Inflammatory macrophage treated with lipopolysaccharide for 1 hour (primary cell): ENCODE measurements at regions not wholly inside any gene's neighbourhood (a gene's known extent, or its start where the extent isn't known, plus 50 kb on each side); places are given as distances from the start of the nearest gene placed in this dataset.
"Not testable (repeated sequence)": the region's sequence is repeated elsewhere in the genome, so short reads cannot be mapped to it uniquely, and the experiment has no call there.

ENCODE experiments used
- DNase-seq, 2 donors: peaks; one replicate each; pipeline ENCODE4 v3.0.0-alpha.2; 2020 to 2022

- no peak for DNase-seq
These were observed 150.0 kb upstream of the APP start for GRCh38 chr21:26320596-26320995.

DNA sequence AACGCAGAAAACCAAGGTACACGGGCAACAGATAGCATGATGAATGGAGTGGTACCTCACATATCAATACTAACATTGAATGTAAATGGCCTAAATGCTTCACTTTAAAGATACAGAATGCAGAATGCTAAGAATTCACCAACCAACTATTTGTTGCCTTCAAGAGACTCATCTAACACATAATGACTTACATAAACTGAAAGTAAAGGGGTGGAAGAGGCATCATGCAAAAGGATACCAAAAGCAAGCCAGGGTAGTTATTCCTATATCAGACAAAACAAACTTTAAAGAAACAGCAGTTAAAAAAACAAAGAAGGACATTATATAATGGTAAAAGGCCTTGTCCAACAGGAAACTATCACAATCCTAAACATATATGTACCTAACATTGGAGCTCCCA is 137.1 kb upstream of the APP start:
- no peak for DNase-seq

DNA sequence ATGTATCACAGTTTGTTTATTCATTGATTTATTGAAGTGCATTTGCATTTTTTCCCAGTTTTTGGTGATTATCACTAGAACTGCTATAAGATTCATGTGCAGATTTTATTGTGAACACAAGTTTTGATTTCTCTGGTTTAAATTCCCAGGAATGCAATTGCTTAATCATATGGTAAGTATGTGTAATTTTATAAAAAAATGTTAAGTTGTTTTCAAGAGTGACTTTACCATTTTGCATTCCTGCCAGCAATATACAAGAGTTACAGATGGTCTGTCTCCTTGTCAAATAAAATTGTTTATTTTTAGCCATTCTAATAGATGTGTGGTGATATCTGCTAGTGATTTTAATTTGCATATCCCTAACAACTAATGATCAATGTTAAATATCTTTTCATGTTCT is 127.3 kb upstream of the APP start:
- DNase-seq, result no peak

GRCh38 chr21:26293141-26293946 is 122.8 kb upstream of the APP start:
- no peak for DNase-seq

GRCh38 chr21:26288026-26288425 is 117.5 kb upstream of the APP start:
- DNase-seq, result no peak

- DNase-seq, result no peak
These were observed 114.0 kb upstream of the APP start for GRCh38 chr21:26284531-26284930.

DNA sequence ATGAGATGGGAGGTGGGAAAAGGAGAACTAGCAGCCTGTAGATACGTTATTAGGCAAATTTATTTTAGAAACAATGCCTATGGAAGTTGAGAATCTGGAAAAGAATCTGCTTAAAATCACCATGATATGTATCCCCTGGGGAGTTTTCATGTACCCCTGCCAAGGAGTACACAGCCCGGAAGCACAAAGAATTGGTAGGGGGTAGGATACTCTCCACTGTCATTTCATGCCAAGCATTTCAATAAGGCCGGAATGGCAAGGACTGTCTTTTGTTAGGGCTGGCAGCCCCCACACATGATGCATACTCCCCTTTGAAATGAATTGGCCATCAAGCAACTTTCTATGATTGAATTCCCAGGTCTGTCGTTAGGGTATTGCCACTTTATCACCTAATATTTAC is 111.5 kb upstream of the APP start:
- DNase-seq, result no peak

- DNase-seq, result no peak
These were observed 110.9 kb upstream of the APP start for GRCh38 chr21:26281506-26281905.

DNA sequence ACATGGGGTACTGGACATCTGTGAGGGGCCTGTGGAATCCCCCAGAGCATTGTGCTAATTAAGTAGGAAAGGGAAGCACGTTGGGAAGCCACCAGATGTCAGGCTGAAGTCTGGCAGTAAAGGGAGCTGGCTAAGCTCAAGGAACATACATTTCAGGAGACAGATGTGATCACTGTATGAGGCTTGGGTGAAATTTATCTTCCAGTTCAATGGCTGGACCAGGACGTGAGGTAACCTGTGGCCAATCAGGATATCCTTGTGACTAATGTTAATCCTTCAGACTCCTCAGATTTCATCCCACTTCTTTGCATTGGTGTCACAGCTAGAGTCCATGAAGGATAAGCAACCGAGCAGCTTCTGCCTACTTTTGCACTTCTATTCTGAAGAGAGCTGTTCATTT is 110.2 kb upstream of the APP start:
- DNase-seq, result no peak

- DNase-seq, result no peak
These were observed 109.6 kb upstream of the APP start for GRCh38 chr21:26280148-26280547.

DNA sequence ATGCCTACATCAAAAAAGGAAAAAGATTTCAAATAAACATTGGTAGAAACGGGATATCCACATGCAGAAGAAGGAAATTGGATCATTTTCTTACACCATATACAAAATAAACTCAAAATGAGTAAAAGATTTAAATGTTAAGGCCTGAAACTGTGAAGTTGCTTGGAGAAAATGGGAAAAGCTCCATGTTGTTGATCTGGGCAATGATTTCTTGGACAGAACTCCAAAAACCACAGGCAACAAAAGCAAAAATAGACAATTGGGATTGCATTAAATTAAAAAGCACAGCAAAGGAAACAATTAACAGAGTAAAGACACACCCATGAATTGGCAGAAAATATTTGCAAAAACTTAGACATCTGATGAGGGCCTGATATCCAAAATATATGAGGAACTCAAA is 105.2 kb upstream of the APP start:
- no peak for DNase-seq

DNA sequence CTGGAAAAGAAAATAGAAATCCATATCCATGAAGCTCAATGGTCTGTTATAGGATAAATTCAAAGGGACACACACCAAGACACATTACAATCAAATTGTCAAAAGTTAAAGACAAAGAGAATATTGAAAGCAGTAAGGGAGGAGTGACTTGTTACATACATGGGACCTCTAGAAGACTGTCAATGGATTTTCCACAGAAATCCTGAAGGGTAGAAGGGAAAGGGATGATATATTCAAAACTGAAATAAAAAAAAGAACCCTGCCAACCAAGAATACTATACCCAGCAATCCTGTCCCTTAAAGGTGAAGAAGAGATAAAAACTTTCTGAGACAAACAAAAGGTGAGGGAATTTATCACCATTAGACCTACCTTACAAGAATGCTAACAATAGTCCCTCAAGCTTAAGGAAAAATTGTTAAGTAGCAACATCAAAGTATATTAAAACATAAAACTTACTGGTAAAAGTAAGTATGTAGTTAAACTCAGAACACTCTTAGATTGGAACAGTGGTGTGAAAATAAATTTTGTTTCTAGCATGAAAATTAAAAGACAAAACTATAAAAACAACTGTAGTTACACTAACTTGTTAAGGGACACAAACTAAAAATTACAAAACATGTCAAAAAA is 103.2 kb upstream of the APP start:
- DNase-seq, result no peak

- DNase-seq, result no peak
These were observed 96.8 kb upstream of the APP start for GRCh38 chr21:26267389-26267788.

- DNase-seq, result no peak
These were observed 75.5 kb upstream of the APP start for GRCh38 chr21:26246073-26246472.

- no peak for DNase-seq
These were observed 74.9 kb upstream of the APP start for GRCh38 chr21:26245428-26245827.

- no peak for DNase-seq
These were observed 68.1 kb upstream of the APP start for GRCh38 chr21:26238646-26239045.

DNA sequence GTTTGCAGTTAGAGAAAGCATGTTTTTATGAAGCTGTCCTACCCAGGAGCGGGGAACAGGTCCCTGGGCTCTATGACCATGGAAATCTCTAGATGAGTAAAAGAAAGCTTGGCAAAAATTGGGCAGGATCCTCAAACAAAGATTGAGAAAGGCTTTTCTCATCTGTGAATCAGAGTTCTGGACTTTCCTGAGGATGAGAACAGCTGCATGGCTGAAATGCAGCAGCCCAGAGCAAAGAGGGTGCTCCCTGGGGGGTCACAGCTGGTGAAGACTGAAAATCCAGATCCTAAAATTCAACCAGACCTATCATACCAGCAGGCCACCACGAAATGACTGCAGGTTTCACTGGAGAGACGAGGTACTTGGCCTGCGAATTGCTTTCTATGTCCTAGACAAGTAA is 65.7 kb upstream of the APP start:
- DNase-seq, result no peak

- not testable (repeated sequence) for DNase-seq
These were observed 62.7 kb upstream of the APP start for GRCh38 chr21:26233297-26233696.

DNA sequence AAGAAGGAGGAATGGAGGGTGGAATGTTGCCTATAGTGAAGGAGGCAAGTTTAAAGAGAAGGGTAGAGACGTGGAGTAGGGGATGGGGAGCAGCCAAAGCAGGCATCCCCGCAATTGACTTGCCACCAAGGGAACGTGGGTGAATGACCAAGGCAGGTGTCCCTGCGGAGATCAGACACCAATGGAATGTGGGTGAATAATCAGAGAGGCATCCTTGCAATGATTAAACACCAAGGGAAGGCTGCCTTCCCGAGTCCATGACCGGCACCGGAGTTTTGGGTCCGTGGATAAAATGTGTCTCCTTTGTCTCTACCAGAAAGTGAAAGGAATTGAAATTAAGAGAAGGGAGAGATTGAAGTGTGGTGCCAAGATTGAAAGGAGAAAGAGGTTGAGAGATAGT is 61.9 kb upstream of the APP start:
- not testable (repeated sequence) for DNase-seq

GRCh38 chr21:26227130-26227529 is 56.6 kb upstream of the APP start:
- DNase-seq, result no peak

DNA sequence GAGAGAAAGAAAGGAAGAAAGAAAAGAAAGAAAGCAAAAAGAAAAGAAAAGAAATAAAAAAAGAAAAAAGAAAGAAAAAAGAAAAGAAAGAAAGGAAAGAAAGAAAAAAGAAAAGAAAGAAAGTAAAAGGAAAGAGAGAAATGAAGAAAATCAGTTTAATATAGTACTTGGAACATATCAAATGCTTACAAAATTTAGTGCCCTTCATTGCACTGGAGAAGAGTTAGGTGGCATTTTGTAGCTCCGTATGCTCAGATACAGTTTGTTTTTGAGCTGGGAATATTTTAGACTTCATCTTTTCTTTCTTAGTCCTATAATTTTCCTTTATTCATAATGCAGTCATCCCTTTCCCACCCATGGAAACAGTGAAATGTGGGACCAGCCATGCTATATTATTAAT is 56.2 kb upstream of the APP start:
- DNase-seq, result no peak

DNA sequence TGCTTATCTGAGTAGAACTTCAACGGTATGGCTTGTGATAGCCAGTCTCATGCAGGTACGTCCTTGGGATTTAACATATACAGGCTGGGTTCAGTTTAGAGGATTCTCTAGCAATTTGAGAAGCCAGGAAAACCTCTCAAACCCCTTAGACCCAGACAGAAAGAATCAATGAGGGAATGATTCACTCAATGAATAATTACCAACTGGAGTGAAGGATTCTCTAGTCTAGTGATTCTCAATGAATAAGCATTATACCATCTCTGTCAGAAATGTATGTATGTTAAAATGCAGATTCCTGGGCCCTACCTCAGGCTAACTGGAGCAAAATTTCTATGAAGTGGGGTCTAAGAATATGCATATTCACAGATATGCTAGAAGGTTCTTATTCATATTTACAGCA is 54.5 kb upstream of the APP start:
- no peak for DNase-seq

- no peak for DNase-seq
These were observed 53.8 kb upstream of the APP start for GRCh38 chr21:26224366-26224765.
